Psoas muscle (tissue), 7 donors: ENCODE measurements at regions not wholly inside any gene's neighbourhood (a gene's known extent, or its start where the extent isn't known, plus 50 kb on each side); places are given as distances from the start of the nearest gene placed in this dataset.

Experiments used
- ATAC-seq, 4 donors: fragments of 200-7000 bp; cut with Tn5 transposase; one replicate each; pipeline ENCODE4 v1.9.1; 2020; ENCODE audit warnings: moderate library complexity in 3 of 4, mild to moderate bottlenecking in 2 of 4
- DNase-seq, 2 donors: peaks; one replicate each; pipeline ENCODE4 v3.0.0-alpha.2; 2020
- H3K27ac ChIP-seq: fragments of 200-600 bp; one replicate; pipeline ENCODE4 v1.8.0; 2022
- H3K27me3 ChIP-seq, 3 donors: fragments of 200-600 bp in 1 of 3; one replicate each; pipeline versions ENCODE4 v1.6.1 to v1.8.0; 2013 to 2022; ENCODE audit warnings: low read length in 2 of 3, mild to moderate bottlenecking in 2 of 3, moderate library complexity in 1 of 3; ENCODE audit not compliant: insufficient read depth in 3 of 3
- H3K36me3 ChIP-seq, 2 donors: fragments of 200-600 bp in 1 of 2; one replicate each; pipeline versions ENCODE4 v1.6.1 to v1.8.0; 2013 to 2022; ENCODE audit warnings: low read depth in 1 of 2, mild to moderate bottlenecking in 1 of 2, moderate library complexity in 1 of 2; ENCODE audit not compliant: insufficient read depth in 1 of 2
- H3K4me1 ChIP-seq: fragments of 200-600 bp; one replicate; pipeline ENCODE4 v1.8.0; 2022
- H3K4me3 ChIP-seq: fragments of 200-600 bp; one replicate; pipeline ENCODE4 v1.8.0; 2022; ENCODE audit warnings: mild to moderate bottlenecking
- H3K9me3 ChIP-seq: fragments of 200-600 bp; one replicate; pipeline ENCODE4 v1.8.0; 2022
- WGBS, 3 donors: extraction: QIAGEN DNeasy Blood & Tissue Kit; methylation state at CpG; one replicate each; pipeline versions ENCODE4 v1.1.6 to v1.1.7; 2013; 5-methylcytosine and 5-hydroxymethylcytosine counted together
- intact Hi-C, 2 donors: fragments of 100-400 bp; cut with DNase I; formaldehyde crosslinking; loops; one replicate each; pipeline versions ENCODE4 v1.11.0 to v1.14.2; 2022
- TF ChIP-seq, protein P1 (sequence below): fragments of 200-600 bp; IDR thresholded peaks from one replicate; pipeline ENCODE4 v1.8.0; 2022; ENCODE audit warnings: antibody characterized with exemption
- donor health status: healthy with polysubstance abuse.
- donor health status: DM: no; HTN: no; CAD: no; lungs with moderate emphysema.
- donor health status: Bipolar disorder and iron deficiency.
- donor health status: healthy.
- donor health status: DM: yes; HTN: yes; CAD: no.
- donor health status: DM: no; HTN: no; CAD: no.
- donor health status: DM: yes; HTN: yes; CAD: no.

DNA sequence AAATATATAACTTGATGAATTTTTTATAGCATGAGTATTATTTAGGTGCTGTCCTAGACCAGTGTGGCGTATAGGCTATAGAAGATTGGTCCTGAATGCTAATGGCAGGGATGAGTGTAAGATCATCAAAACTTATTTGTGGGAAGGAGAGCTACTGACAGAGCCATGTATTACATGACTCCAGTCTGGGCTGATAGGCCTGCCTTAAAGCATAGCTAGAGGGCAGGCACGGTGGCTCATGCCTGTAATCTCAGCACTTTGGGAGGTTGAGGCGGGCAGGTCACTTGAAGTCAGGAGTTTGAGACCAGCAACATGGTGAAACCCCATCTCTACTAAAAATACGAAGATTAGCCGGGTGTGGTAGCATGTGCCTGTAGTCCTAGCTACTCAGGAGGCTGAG is 198.1 kb upstream of the KLF14 start:
- H3K4me3 ChIP-seq = peak overlapping the region; percentile 40
- intact Hi-C loops = no loop called here
- DNase-seq (no peak), ATAC-seq (peak; percentile 30 to 39 (median 38))
- TF ChIP-seq, protein P1, sequence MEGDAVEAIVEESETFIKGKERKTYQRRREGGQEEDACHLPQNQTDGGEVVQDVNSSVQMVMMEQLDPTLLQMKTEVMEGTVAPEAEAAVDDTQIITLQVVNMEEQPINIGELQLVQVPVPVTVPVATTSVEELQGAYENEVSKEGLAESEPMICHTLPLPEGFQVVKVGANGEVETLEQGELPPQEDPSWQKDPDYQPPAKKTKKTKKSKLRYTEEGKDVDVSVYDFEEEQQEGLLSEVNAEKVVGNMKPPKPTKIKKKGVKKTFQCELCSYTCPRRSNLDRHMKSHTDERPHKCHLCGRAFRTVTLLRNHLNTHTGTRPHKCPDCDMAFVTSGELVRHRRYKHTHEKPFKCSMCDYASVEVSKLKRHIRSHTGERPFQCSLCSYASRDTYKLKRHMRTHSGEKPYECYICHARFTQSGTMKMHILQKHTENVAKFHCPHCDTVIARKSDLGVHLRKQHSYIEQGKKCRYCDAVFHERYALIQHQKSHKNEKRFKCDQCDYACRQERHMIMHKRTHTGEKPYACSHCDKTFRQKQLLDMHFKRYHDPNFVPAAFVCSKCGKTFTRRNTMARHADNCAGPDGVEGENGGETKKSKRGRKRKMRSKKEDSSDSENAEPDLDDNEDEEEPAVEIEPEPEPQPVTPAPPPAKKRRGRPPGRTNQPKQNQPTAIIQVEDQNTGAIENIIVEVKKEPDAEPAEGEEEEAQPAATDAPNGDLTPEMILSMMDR = no peak
- H3K27ac ChIP-seq = peak overlapping the region; percentile 94
- peaks cover 0 to 20% of the 10 kb centered on the region in 2 donors for H3K36me3 ChIP-seq
- no peaks in the 10 kb centered on the region for H3K9me3 ChIP-seq
- peaks cover 76% of the 10 kb centered on the region for H3K4me1 ChIP-seq
- no peaks in the 10 kb centered on the region for H3K27me3 ChIP-seq
- WGBS, 3 donors = 62 to 93% (median 73%) methylated on average over 5 of the region's 5 CpGs

DNA sequence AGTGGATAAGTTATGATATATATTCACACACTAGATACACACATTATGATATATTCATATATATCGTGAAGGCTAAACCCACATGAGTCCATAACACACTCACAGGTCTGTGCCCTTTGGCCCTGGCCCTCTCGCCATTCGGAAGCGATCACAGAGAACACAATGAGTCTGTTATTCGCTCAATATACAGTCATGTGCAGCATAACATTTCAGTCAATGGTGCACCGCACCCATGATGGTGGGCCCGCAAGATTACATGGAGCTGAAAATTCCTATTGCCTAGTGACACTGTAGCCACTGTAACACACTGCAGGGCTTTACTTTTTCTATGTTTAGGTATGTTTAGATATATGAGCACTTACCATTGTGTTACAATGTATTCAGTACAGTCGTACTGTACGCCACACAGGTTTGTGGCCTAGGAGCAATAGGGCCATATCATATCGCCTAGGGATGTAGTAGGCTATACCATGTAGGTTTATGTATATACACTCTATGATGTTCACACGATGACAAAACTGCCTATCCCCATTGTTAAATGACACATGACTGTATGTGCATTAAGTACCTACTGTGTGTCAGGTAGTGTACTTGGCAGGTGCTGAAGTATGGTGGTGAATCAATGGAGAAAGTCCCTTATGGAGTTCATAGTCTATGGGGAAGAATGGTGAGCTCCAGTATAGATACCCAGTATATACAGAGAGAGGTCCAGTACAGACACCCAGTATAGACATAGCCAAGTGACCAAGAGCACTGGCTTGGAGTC is 198.8 kb upstream of the KLF14 start:
- DNase-seq (no peak), ATAC-seq (peak in 3 of 4 donors; percentile 6 to 9 (median 7))
- TF ChIP-seq, protein P1 = no peak
- WGBS, 3 donors = 83 to 88% (median 86%) methylated on average over 11 of the region's 11 CpGs
- Histone ChIP-seq H3K4me3 (no peak overlapping the region), H3K9me3 (no peaks in the 10 kb centered on the region), H3K4me1 (peaks cover 76% of the 10 kb centered on the region), H3K36me3 (peaks cover 0 to 20% of the 10 kb centered on the region in 2 donors), H3K27me3 (no peaks in the 10 kb centered on the region), H3K27ac (peak overlapping the region; percentile 94)
- intact Hi-C loops = no loop called here

GRCh38 chr7:130933919-130934318 is 199.9 kb upstream of the KLF14 start:
- Histone ChIP-seq H3K9me3 (no peaks in the 10 kb centered on the region), H3K4me1 (peaks cover 75% of the 10 kb centered on the region), H3K27ac (peak overlapping the region; percentile 94), H3K36me3 (peaks cover 0 to 20% of the 10 kb centered on the region in 2 donors), H3K4me3 (no peak overlapping the region), H3K27me3 (no peaks in the 10 kb centered on the region)
- ATAC-seq (no peak), DNase-seq (no peak)
- WGBS, 3 donors = 78 to 93% (median 90%) methylated on average over 4 of the region's 4 CpGs
- TF ChIP-seq, protein P1 = no peak
- intact Hi-C loops = no loop called here

DNA sequence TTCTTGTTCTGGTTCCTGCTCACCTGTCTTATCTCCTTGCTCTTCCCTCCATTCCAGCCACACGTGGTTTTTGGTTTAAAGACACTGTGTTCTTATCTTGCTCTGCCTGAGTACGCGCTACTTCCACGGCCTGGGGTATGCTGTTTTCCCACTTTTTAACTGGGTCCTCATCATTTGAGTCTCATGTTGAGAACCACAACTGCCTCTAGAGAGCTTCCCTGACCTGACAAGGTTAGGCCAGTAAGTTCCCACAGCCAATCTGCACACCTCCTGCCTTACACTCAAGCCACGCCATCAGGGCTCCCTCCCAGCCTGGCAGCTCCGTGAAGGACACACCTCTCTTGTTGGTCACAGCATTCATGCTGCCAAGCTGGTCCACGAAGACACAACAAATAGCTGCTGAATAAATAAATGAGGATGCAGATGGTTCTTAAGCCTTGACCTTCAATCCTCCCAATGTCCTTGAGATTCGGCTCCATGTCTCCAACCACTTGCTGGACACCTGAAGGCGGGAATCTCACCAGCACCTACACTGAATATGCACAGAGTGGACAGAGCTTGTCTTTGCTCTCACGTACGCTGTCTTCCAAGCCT is 201.7 kb upstream of the KLF14 start:
- 70 to 90% (median 78%) methylated on average over 11 of the region's 11 CpGs for WGBS, 3 donors
- H3K4me3 ChIP-seq = peak overlapping the region; percentile 23

More for the DNA sequence above, 201.7 kb upstream of the KLF14 start:
- DNase-seq (no peak), ATAC-seq (peak in 3 of 4 donors; percentile 12 to 28 (median 21))
- Histone ChIP-seq H3K4me1 (peaks cover 60% of the 10 kb centered on the region), H3K27me3 (no peaks in the 10 kb centered on the region), H3K27ac (peak overlapping the region; percentile 94), H3K36me3 (peaks cover 0 to 24% of the 10 kb centered on the region in 2 donors), H3K9me3 (no peaks in the 10 kb centered on the region)
- TF ChIP-seq, protein P1 = no peak
- intact Hi-C loops = loop anchor here in 1 of 2 donors (5.0 kb wide), 1 partner anchor 38 kb away; no protein-coding TSS in a partner anchor
